ENCODE measurements at regions not wholly inside any gene's neighbourhood (a gene's known extent, or its start where the extent isn't known, plus 50 kb on each side); places are given as distances from the start of the nearest gene placed in this dataset.

DNA sequence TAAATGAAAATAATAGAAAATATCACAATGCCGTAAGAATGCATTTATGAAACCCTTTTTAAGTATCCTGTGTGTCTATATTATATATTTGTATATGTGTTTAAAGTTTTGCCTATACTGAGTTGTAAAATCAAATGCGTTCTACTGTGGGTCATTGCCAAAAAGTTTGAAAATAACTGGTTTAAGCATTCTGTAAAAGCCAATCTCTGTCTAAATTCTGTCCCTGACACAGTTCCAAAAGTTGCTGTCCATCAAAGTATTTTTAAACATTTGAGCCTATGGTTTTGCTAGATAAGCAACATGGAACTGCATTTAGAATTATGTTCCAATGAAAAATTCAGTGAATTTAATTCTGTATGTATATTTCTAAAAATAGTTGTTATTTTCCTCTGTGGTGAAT lies 1360.4 kb upstream of the CRIM1 start:
- Histone ChIP-seq H3K36me3 (ENCODE audit: low read length) (no peaks in the 10 kb centered on the region), H3K27ac (ENCODE audit: low read depth, low read length) (no peak overlapping the region), H3K9ac (ENCODE audit: low read length) (no peak overlapping the region), H3K79me2 (ENCODE audit: insufficient read depth, low read length) (no peaks in the 10 kb centered on the region), H3K9me3 (ENCODE audit: insufficient read depth, low read length) (no peaks in the 10 kb centered on the region), H4K20me1 (ENCODE audit: low read depth, low read length) (no peaks in the 10 kb centered on the region), H3K27me3 (ENCODE audit: low read length) (no peaks in the 10 kb centered on the region), H3K4me3 (ENCODE audit: insufficient read depth, low read length, poor library complexity, severe bottlenecking) (no peak overlapping the region), H3K9me2 (replicated peaks; ENCODE audit: insufficient read depth, low read length) (no peaks in the 10 kb centered on the region), H3F3A (ENCODE audit: insufficient read depth) (no peaks in the 10 kb centered on the region), H3K4me2 (ENCODE audit: low read depth, low read length, poor library complexity, severe bottlenecking) (no peak overlapping the region), H2AFZ (ENCODE audit: low read depth, low read length, severe bottlenecking) (no peak overlapping the region)
- TF ChIP-seq, protein P1, sequence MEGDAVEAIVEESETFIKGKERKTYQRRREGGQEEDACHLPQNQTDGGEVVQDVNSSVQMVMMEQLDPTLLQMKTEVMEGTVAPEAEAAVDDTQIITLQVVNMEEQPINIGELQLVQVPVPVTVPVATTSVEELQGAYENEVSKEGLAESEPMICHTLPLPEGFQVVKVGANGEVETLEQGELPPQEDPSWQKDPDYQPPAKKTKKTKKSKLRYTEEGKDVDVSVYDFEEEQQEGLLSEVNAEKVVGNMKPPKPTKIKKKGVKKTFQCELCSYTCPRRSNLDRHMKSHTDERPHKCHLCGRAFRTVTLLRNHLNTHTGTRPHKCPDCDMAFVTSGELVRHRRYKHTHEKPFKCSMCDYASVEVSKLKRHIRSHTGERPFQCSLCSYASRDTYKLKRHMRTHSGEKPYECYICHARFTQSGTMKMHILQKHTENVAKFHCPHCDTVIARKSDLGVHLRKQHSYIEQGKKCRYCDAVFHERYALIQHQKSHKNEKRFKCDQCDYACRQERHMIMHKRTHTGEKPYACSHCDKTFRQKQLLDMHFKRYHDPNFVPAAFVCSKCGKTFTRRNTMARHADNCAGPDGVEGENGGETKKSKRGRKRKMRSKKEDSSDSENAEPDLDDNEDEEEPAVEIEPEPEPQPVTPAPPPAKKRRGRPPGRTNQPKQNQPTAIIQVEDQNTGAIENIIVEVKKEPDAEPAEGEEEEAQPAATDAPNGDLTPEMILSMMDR (IDR thresholded peaks at IDR 0.05; ENCODE audit: insufficient read depth, low read length, poor library complexity, severe bottlenecking), result no peak

GRCh38 chr2:34991508-34992274 lies 1363.9 kb upstream of the CRIM1 start:
- no peak overlapping the region for H3K4me2 ChIP-seq (ENCODE audit: low read depth, low read length, poor library complexity, severe bottlenecking)
- no peaks in the 10 kb centered on the region for H3K27me3 ChIP-seq (ENCODE audit: low read length)
- TF ChIP-seq, protein P1 (IDR thresholded peaks at IDR 0.05; ENCODE audit: insufficient read depth, low read length, poor library complexity, severe bottlenecking), result no peak
- no peak for TF ChIP-seq EZH2phosphoT487 (conservative IDR thresholded peaks at IDR 0.05; ENCODE audit: low read length)
- no peaks in the 10 kb centered on the region for H3K9me3 ChIP-seq (ENCODE audit: insufficient read depth, low read length)
- H3K9ac ChIP-seq (ENCODE audit: low read length), result no peak overlapping the region
- no peaks in the 10 kb centered on the region for H3F3A ChIP-seq (ENCODE audit: insufficient read depth)
- H3K79me2 ChIP-seq (ENCODE audit: insufficient read depth, low read length), result no peaks in the 10 kb centered on the region
- H3K36me3 ChIP-seq (ENCODE audit: low read length), result no peaks in the 10 kb centered on the region
- no peaks in the 10 kb centered on the region for H3K9me2 ChIP-seq (replicated peaks; ENCODE audit: insufficient read depth, low read length)
- H3K4me3 ChIP-seq (ENCODE audit: insufficient read depth, low read length, poor library complexity, severe bottlenecking), result no peak overlapping the region
- no peak overlapping the region for H3K27ac ChIP-seq (ENCODE audit: low read depth, low read length)
- H4K20me1 ChIP-seq (ENCODE audit: low read depth, low read length), result no peaks in the 10 kb centered on the region
- H2AFZ ChIP-seq (ENCODE audit: low read depth, low read length, severe bottlenecking), result no peak overlapping the region

DNA sequence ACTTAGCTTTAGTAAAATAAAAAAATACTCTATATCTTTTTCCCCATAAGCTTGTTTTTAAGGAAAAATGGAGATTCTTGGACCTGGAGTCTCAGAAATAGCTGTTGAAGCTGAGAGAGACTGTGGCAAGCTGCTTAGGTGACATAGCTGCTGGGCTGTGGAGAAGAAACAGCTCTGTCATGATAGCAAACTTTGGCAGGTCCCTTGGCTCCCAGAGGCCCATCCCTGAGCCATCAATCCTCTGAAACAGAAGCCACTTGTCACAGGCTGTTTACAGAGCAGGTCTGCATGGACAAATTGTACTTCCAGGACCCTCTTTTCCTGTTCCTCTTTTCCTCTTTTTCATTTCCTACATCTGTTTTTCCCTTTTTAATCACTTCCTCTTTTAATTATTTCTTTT lies 1370.1 kb upstream of the CRIM1 start:
- Histone ChIP-seq H3K9me3 (ENCODE audit: insufficient read depth, low read length) (no peaks in the 10 kb centered on the region), H3K36me3 (ENCODE audit: low read length) (no peaks in the 10 kb centered on the region), H2AFZ (ENCODE audit: low read depth, low read length, severe bottlenecking) (no peak overlapping the region), H3F3A (ENCODE audit: insufficient read depth) (no peaks in the 10 kb centered on the region), H3K4me2 (ENCODE audit: low read depth, low read length, poor library complexity, severe bottlenecking) (no peak overlapping the region), H3K79me2 (ENCODE audit: insufficient read depth, low read length) (no peaks in the 10 kb centered on the region), H3K27me3 (ENCODE audit: low read length) (no peaks in the 10 kb centered on the region), H3K4me3 (ENCODE audit: insufficient read depth, low read length, poor library complexity, severe bottlenecking) (no peak overlapping the region), H4K20me1 (ENCODE audit: low read depth, low read length) (no peaks in the 10 kb centered on the region), H3K9me2 (replicated peaks; ENCODE audit: insufficient read depth, low read length) (no peaks in the 10 kb centered on the region), H3K27ac (ENCODE audit: low read depth, low read length) (no peak overlapping the region), H3K9ac (ENCODE audit: low read length) (no peak overlapping the region)
- TF ChIP-seq, protein P1 (IDR thresholded peaks at IDR 0.05; ENCODE audit: insufficient read depth, low read length, poor library complexity, severe bottlenecking), result no peak
- TF ChIP-seq EZH2phosphoT487 (conservative IDR thresholded peaks at IDR 0.05; ENCODE audit: low read length), result no peak

Data from SU-DHL-6 (cell line).